GM11168 (cell line): ENCODE measurements at regions not wholly inside any gene's neighbourhood (a gene's known extent, or its start where the extent isn't known, plus 50 kb on each side); places are given as distances from the start of the nearest gene placed in this dataset.
"Not testable (repeated sequence)": the region's sequence is repeated elsewhere in the genome, so short reads cannot be mapped to it uniquely, and the experiment has no call there.

Source experiments
- in situ Hi-C: fragments of 300-500 bp; cut with MboI; formaldehyde crosslinking; loops from one replicate; pipeline ENCODE4 v1.12.0; 2022; ENCODE audit warnings: low sequenced_read_pairs; ENCODE audit not compliant: unreplicated experiment

GRCh38 chr5:42989190-42989589 is 50.9 kb downstream of the ANXA2R start:
- in situ Hi-C loops = no loop called here

GRCh38 chr5:42988568-42988967 is 51.6 kb downstream of the ANXA2R start:
- in situ Hi-C loops = no loop called here

GRCh38 chr5:42985129-42986037 is 54.7 kb downstream of the ANXA2R start:
- in situ Hi-C loops = no loop called here

- in situ Hi-C loops = no loop called here
These were observed 55.8 kb downstream of the ANXA2R start for GRCh38 chr5:42984307-42984706.

GRCh38 chr5:42982107-42982622 is 58.0 kb downstream of the ANXA2R start:
- in situ Hi-C loops = no loop called here

- in situ Hi-C loops = not testable (repeated sequence)
These were observed 58.6 kb downstream of the ANXA2R start for GRCh38 chr5:42981417-42982106.

- in situ Hi-C loops = not testable (repeated sequence)
These were observed 59.1 kb downstream of the ANXA2R start for GRCh38 chr5:42981015-42981414.

- in situ Hi-C loops = not testable (repeated sequence)
These were observed 59.7 kb downstream of the ANXA2R start for GRCh38 chr5:42980391-42980790.

- in situ Hi-C loops = not testable (repeated sequence)
These were observed 60.9 kb downstream of the ANXA2R start for GRCh38 chr5:42979242-42979641.

GRCh38 chr5:42974536-42974935 is 65.6 kb downstream of the ANXA2R start:
- in situ Hi-C loops = no loop called here

GRCh38 chr5:42970636-42971559 is 69.2 kb downstream of the ANXA2R start:
- in situ Hi-C loops = no loop called here

- in situ Hi-C loops = no loop called here
These were observed 74.2 kb downstream of the ANXA2R start for GRCh38 chr5:42965934-42966333.

- in situ Hi-C loops = no loop called here
These were observed 76.7 kb downstream of the ANXA2R start for GRCh38 chr5:42963412-42963811.

- in situ Hi-C loops = no loop called here
These were observed 78.0 kb downstream of the ANXA2R start for GRCh38 chr5:42962124-42962523.

- in situ Hi-C loops = no loop called here
These were observed 79.6 kb downstream of the ANXA2R start for GRCh38 chr5:42960506-42960905.

- in situ Hi-C loops = no loop called here
These were observed 83.6 kb downstream of the ANXA2R start for GRCh38 chr5:42956551-42956950.

GRCh38 chr5:42953041-42953440 is 87.1 kb downstream of the ANXA2R start:
- in situ Hi-C loops = no loop called here

- in situ Hi-C loops = no loop called here
These were observed 87.5 kb downstream of the ANXA2R start for GRCh38 chr5:42952578-42952974.

GRCh38 chr5:42951293-42951840 is 88.8 kb downstream of the ANXA2R start:
- in situ Hi-C loops = no loop called here
